ENCODE measurements at regions not wholly inside any gene's neighbourhood (a gene's known extent, or its start where the extent isn't known, plus 50 kb on each side); places are given as distances from the start of the nearest gene placed in this dataset.
A peak's percentile ranks its signal among the peaks of the same experiment; 100 is the strongest.

GRCh38 chr13:30845297-30846214 lies 60.5 kb upstream of the MEDAG start:
- no peak for DNase-seq (ENCODE audit: low read depth in 3 of 3)

GRCh38 chr13:30846311-30846710 lies 59.8 kb upstream of the MEDAG start:
- no peak for DNase-seq (ENCODE audit: low read depth in 3 of 3)

- no peak for DNase-seq (ENCODE audit: low read depth in 3 of 3)
These were observed 59.2 kb upstream of the MEDAG start for GRCh38 chr13:30846866-30847265.

GRCh38 chr13:30847650-30848307 lies 58.3 kb upstream of the MEDAG start:
- peak in 1 of 3 experiments; percentile 11 for DNase-seq (ENCODE audit: low read depth in 3 of 3)

- no peak for DNase-seq (ENCODE audit: low read depth in 3 of 3)
These were observed 57.6 kb upstream of the MEDAG start for GRCh38 chr13:30848332-30849027.

- no peak for DNase-seq (ENCODE audit: low read depth in 3 of 3)
These were observed 56.5 kb upstream of the MEDAG start for GRCh38 chr13:30849611-30850010.

- DNase-seq (ENCODE audit: low read depth in 3 of 3) = no peak
These were observed 55.7 kb upstream of the MEDAG start for GRCh38 chr13:30850204-30850866.

GRCh38 chr13:30850867-30851211 lies 55.2 kb upstream of the MEDAG start:
- DNase-seq (ENCODE audit: low read depth in 3 of 3) = no peak

- no peak for DNase-seq (ENCODE audit: low read depth in 3 of 3)
These were observed 54.4 kb upstream of the MEDAG start for GRCh38 chr13:30851697-30852096.

GRCh38 chr13:30855569-30855968 lies 50.5 kb upstream of the MEDAG start:
- DNase-seq (ENCODE audit: low read depth in 3 of 3) = no peak

GRCh38 chr13:30856005-30856790 lies 49.9 kb upstream of the MEDAG start:
- no peak for DNase-seq (ENCODE audit: low read depth in 3 of 3)
